IMR-90 (cell line): ENCODE measurements at regions not wholly inside any gene's neighbourhood (a gene's known extent, or its start where the extent isn't known, plus 50 kb on each side); places are given as distances from the start of the nearest gene placed in this dataset.

Source experiments
- CEBPB ChIP-seq: IDR thresholded peaks from 2 replicates; pipeline ENCODE4 v1.6.1; 2012; ENCODE audit warnings: low read depth, low read length, improper control_type of control experiment
- CTCF ChIP-seq: conservative IDR thresholded peaks from 2 replicates; pipeline ENCODE4 v1.5.1; 2012; ENCODE audit warnings: mild to moderate bottlenecking, low read depth, low read length, improper control_type of control experiment
- MAZ ChIP-seq: IDR thresholded peaks from 2 replicates; pipeline ENCODE4 v1.6.1; 2012; ENCODE audit warnings: low read depth, mild to moderate bottlenecking, low read length, improper control_type of control experiment, moderate library complexity, borderline replicate concordance
- MXI1 ChIP-seq: IDR thresholded peaks from 2 replicates; pipeline ENCODE4 v1.6.1; 2012; ENCODE audit warnings: low read depth, mild to moderate bottlenecking, low read length, moderate library complexity, borderline replicate concordance
- POLR2A ChIP-seq: IDR thresholded peaks from 2 replicates; pipeline ENCODE4 v1.6.1; 2012; ENCODE audit warnings: mild to moderate bottlenecking, low read depth, low read length
- RAD21 ChIP-seq: IDR thresholded peaks from 2 replicates; pipeline ENCODE4 v1.6.1; 2012; ENCODE audit warnings: low read length, improper control_type of control experiment
- RCOR1 ChIP-seq: IDR thresholded peaks from 2 replicates; pipeline ENCODE4 v1.6.1; 2012; ENCODE audit warnings: mild to moderate bottlenecking, low read length, improper control_type of control experiment; ENCODE audit not compliant: insufficient replicate concordance
- RFX5 ChIP-seq: IDR thresholded peaks from 2 replicates; pipeline ENCODE4 v1.8.0; 2012; ENCODE audit warnings: low read depth, mild to moderate bottlenecking, low read length, moderate library complexity
- SMC3 ChIP-seq: fragments of 150-350 bp; IDR thresholded peaks from 2 replicates; pipeline ENCODE4 v1.6.1; 2016; ENCODE audit warnings: low read depth, mild to moderate bottlenecking, antibody characterized with exemption, low read length, moderate library complexity

- no peak for TF ChIP-seq CTCF
- TF ChIP-seq MAZ = no peak
- no peak for TF ChIP-seq CEBPB
- TF ChIP-seq SMC3 = no peak
- no peak for TF ChIP-seq RCOR1
- no peak for TF ChIP-seq RAD21
- TF ChIP-seq RFX5 = no peak
- TF ChIP-seq POLR2A = no peak
- no peak for TF ChIP-seq MXI1
These were observed 417.0 kb upstream of the MEIS2 start for GRCh38 chr15:37517191-37517895.
